GM18505 (cell line): ENCODE measurements at regions not wholly inside any gene's neighbourhood (a gene's known extent, or its start where the extent isn't known, plus 50 kb on each side); places are given as distances from the start of the nearest gene placed in this dataset.

ENCODE experiments used
- ATAC-seq: cut with Tn5 transposase; IDR thresholded peaks from one replicate; pipeline ENCODE4 v1.9.1; 2021; ENCODE audit not compliant: unreplicated experiment
- POLR2A ChIP-seq: IDR thresholded peaks from 4 replicates; pipeline ENCODE4 v1.6.1; 2011; ENCODE audit warnings: borderline replicate concordance; ENCODE audit not compliant: insufficient read depth, insufficient read length; ENCODE audit errors: extremely low read depth

- ATAC-seq = no peak
- TF ChIP-seq POLR2A = no peak
These were observed 59.5 kb upstream of the FGF13 start for GRCh38 chrX:138771047-138771446.

DNA sequence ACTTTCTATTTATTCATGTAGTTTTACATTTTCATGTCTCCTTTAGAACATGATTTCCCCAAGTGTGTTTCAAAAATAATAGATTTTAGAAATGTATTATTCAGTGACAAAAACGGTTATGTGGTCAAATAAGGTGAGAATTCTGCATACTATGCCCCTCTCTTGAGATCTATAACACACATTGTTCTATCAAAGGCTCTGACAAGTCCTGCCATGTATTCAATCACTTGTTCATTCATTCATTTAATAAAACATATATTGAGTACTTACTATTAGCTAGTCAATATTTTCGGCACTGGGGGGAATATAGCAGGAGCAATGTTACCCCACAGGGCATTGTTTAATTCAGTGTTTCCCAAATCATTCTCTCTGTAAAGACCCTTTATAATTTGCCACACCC lies 58.4 kb upstream of the FGF13 start:
- no peak for TF ChIP-seq POLR2A
- ATAC-seq = no peak

DNA sequence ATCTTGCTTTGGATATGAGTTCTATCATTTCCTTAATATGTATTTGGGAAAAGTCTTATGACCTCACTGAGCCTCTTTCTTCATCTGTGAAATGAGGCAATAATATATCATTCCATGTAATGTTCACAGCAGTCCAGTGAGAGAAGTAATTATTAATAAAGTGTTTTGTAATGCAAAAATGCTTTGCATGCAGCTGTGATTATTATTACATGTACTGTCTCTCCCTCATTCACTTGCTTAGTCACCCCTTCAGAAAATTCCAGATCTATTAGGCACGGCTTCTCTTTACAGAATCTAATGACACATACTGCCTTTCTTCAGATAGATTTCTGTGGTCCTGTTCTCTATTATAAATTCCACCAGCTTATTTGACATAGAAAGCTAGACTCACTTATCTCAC lies 53.5 kb upstream of the FGF13 start:
- no peak for ATAC-seq
- TF ChIP-seq POLR2A = no peak

DNA sequence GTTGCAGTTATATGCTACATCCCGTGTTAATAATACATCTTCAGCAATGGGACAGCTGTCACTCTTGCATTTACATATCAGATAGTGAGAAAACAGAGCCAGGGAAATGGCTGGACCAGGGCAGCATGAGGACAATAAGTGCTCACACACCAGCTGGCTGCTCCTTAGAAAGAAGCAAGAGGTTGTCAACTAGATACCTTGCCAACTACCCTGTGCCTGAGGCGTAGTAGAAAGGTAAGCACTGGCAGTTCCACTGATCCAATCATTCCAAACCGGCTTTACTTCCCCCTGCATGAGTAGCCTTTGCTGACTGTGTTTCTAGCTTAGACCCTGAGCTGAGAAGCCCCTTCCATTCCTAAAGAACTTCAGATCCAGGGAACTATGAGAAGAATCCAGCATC lies 52.2 kb upstream of the FGF13 start:
- no peak for TF ChIP-seq POLR2A
- ATAC-seq = no peak

GRCh38 chrX:138761380-138761779 lies 49.9 kb upstream of the FGF13 start:
- TF ChIP-seq POLR2A = no peak
- ATAC-seq = no peak
